ENCODE measurements at regions not wholly inside any gene's neighbourhood (a gene's known extent, or its start where the extent isn't known, plus 50 kb on each side); places are given as distances from the start of the nearest gene placed in this dataset.

DNA sequence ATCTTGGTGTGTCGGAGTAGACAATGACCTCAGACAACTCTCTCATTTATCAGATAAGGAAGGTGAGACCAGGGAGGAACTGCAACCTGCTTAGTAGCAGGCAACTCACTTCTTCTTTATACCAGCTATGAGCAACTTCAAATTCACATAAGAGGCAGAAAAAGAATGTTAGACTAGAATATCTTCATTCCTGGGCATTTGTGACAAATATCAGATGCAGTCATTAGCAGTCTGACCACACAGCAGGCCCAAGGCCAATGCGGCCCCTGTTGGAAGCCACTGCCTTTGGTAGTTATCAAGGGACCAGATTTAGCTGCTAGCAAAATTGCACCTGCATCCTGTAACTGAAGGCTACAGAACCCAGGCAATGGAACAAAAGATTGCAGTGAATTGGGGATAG, 219.2 kb upstream of the RASGEF1B start:
- no peak overlapping the region for H3K4me3 ChIP-seq (ENCODE audit: low read length)
- DNase-seq: no peak
- H2AFZ ChIP-seq (ENCODE audit: low read length): no peak overlapping the region
- no peaks in the 10 kb centered on the region for H3K4me1 ChIP-seq (ENCODE audit: low read length)
- H3K9ac ChIP-seq (ENCODE audit: low read length): no peak overlapping the region
- H3K36me3 ChIP-seq (ENCODE audit: insufficient read depth, low read length): no peaks in the 10 kb centered on the region
- H3K9me3 ChIP-seq (ENCODE audit: low read length): no peaks in the 10 kb centered on the region
- no peak overlapping the region for H3K27ac ChIP-seq (ENCODE audit: low read length)
- no peaks in the 10 kb centered on the region for H3K9me2 ChIP-seq (replicated peaks; ENCODE audit: insufficient read depth, low read length)
- no peaks in the 10 kb centered on the region for H3K79me2 ChIP-seq (ENCODE audit: low read length)
- H4K20me1 ChIP-seq (ENCODE audit: insufficient read depth, low read depth, low read length): no peaks in the 10 kb centered on the region
- no peaks in the 10 kb centered on the region for H3K27me3 ChIP-seq (ENCODE audit: low read length)
- no peak overlapping the region for H3K4me2 ChIP-seq (ENCODE audit: low read depth, low read length, poor library complexity, severe bottlenecking)

DNA sequence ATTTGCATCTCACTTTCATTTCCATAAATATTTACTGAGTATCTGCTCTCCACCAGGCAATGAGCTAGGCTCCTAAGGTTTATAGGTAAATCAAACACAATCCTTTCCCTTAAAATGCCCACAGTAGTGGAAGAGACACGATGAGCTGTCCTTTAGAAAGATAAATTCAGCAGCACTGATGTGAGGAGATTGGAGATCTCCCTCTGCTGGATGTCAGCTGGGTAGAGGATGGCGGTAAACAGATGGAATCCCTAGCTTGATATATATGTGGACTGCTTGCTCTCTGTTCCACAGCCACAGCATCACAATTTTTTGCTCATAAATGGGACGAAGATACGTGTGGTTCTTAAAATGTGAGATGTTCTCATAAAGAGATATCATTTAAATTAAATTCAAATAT, 216.4 kb upstream of the RASGEF1B start:
- H2AFZ ChIP-seq (ENCODE audit: low read length): no peak overlapping the region

DNA sequence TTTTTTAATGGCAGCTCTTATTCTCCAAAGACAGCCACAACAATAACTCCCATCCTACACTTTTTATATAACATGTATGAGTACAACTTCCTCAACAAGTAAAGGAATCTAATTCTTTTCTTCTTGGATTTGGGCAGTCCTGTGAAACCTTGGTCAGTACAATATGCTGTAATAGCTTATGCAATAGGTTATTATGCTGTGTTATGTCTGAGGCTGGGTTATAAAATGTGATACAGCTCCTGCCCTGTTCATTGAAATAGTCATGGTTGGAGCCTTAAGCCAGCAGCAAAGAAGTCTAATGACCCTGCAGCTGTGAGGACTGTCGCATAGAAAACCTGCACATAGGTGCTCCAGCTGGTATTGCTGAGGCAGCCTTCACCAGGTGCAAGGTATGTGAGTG, 215.8 kb upstream of the RASGEF1B start:
- Histone ChIP-seq H3K9me3 (ENCODE audit: low read length) (no peaks in the 10 kb centered on the region), H3K9ac (ENCODE audit: low read length) (no peak overlapping the region), H3K27me3 (ENCODE audit: low read length) (no peaks in the 10 kb centered on the region), H3K27ac (ENCODE audit: low read length) (no peak overlapping the region), H3K4me3 (ENCODE audit: low read length) (no peak overlapping the region), H3K79me2 (ENCODE audit: low read length) (no peaks in the 10 kb centered on the region), H3K36me3 (ENCODE audit: insufficient read depth, low read length) (no peaks in the 10 kb centered on the region), H3K4me2 (ENCODE audit: low read depth, low read length, poor library complexity, severe bottlenecking) (no peak overlapping the region), H3K9me2 (replicated peaks; ENCODE audit: insufficient read depth, low read length) (no peaks in the 10 kb centered on the region), H2AFZ (ENCODE audit: low read length) (no peak overlapping the region), H4K20me1 (ENCODE audit: insufficient read depth, low read depth, low read length) (no peaks in the 10 kb centered on the region), H3K4me1 (ENCODE audit: low read length) (no peaks in the 10 kb centered on the region)
- DNase-seq: no peak

More for the DNA sequence above, 216.4 kb upstream of the RASGEF1B start:
- Histone ChIP-seq H3K4me1 (ENCODE audit: low read length) (no peaks in the 10 kb centered on the region), H3K4me2 (ENCODE audit: low read depth, low read length, poor library complexity, severe bottlenecking) (no peak overlapping the region), H3K27ac (ENCODE audit: low read length) (no peak overlapping the region), H3K9me3 (ENCODE audit: low read length) (no peaks in the 10 kb centered on the region), H3K4me3 (ENCODE audit: low read length) (no peak overlapping the region), H3K9ac (ENCODE audit: low read length) (no peak overlapping the region), H3K27me3 (ENCODE audit: low read length) (no peaks in the 10 kb centered on the region), H3K9me2 (replicated peaks; ENCODE audit: insufficient read depth, low read length) (no peaks in the 10 kb centered on the region), H3K79me2 (ENCODE audit: low read length) (no peaks in the 10 kb centered on the region), H4K20me1 (ENCODE audit: insufficient read depth, low read depth, low read length) (no peaks in the 10 kb centered on the region), H3K36me3 (ENCODE audit: insufficient read depth, low read length) (no peaks in the 10 kb centered on the region)
- no peak for DNase-seq

DNA sequence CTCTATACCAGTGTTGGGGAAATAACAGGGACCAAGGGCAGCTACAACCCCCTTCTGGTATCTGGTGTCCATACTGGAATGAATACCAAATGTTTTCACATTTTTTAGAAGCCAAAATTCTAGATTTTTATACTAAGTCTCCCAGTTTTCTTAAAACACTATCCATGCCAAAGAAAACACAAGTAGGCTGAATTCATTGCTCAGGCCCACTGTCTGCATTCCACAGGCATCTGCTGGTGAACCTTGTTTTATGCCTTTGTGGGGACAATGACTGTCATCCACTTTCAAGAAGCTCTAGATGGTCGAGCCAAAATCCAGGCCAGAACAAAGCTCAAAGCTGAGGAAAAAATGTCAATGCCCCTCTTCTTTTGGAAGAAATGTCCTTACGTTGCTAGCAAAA, 213.4 kb upstream of the RASGEF1B start:
- Histone ChIP-seq H2AFZ (ENCODE audit: low read length) (no peak overlapping the region), H3K9me3 (ENCODE audit: low read length) (no peaks in the 10 kb centered on the region), H3K27ac (ENCODE audit: low read length) (no peak overlapping the region), H4K20me1 (ENCODE audit: insufficient read depth, low read depth, low read length) (no peaks in the 10 kb centered on the region), H3K4me1 (ENCODE audit: low read length) (no peaks in the 10 kb centered on the region), H3K36me3 (ENCODE audit: insufficient read depth, low read length) (no peaks in the 10 kb centered on the region), H3K4me3 (ENCODE audit: low read length) (no peak overlapping the region), H3K9ac (ENCODE audit: low read length) (no peak overlapping the region), H3K79me2 (ENCODE audit: low read length) (no peaks in the 10 kb centered on the region), H3K4me2 (ENCODE audit: low read depth, low read length, poor library complexity, severe bottlenecking) (no peak overlapping the region), H3K9me2 (replicated peaks; ENCODE audit: insufficient read depth, low read length) (no peaks in the 10 kb centered on the region), H3K27me3 (ENCODE audit: low read length) (no peaks in the 10 kb centered on the region)
- no peak for DNase-seq

DNA sequence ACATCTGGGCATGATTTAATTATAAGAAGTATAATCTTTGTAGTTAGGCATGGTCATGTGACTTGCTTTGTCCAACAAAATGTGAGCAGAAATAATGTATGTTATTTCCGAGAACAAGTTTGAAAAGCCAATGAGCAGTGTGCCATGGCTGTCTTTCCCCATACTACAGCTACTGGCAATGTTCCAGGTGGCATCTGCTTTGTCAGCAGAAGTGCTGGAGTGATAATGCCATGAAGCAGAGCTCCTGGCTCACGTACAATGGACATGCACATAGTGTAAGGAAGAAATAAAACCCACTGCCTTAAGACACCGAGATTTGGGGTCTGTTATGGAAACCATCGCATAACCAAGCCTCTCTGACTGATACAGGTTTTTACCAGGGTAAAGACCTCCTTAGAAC, 212.6 kb upstream of the RASGEF1B start:
- Histone ChIP-seq H3K4me2 (ENCODE audit: low read depth, low read length, poor library complexity, severe bottlenecking) (no peak overlapping the region), H3K4me1 (ENCODE audit: low read length) (no peaks in the 10 kb centered on the region), H4K20me1 (ENCODE audit: insufficient read depth, low read depth, low read length) (no peaks in the 10 kb centered on the region), H3K9ac (ENCODE audit: low read length) (no peak overlapping the region), H3K27ac (ENCODE audit: low read length) (no peak overlapping the region), H3K36me3 (ENCODE audit: insufficient read depth, low read length) (no peaks in the 10 kb centered on the region), H3K27me3 (ENCODE audit: low read length) (no peaks in the 10 kb centered on the region), H3K9me2 (replicated peaks; ENCODE audit: insufficient read depth, low read length) (no peaks in the 10 kb centered on the region), H3K79me2 (ENCODE audit: low read length) (no peaks in the 10 kb centered on the region), H3K9me3 (ENCODE audit: low read length) (no peaks in the 10 kb centered on the region), H2AFZ (ENCODE audit: low read length) (no peak overlapping the region), H3K4me3 (ENCODE audit: low read length) (no peak overlapping the region)
- DNase-seq: no peak

DNA sequence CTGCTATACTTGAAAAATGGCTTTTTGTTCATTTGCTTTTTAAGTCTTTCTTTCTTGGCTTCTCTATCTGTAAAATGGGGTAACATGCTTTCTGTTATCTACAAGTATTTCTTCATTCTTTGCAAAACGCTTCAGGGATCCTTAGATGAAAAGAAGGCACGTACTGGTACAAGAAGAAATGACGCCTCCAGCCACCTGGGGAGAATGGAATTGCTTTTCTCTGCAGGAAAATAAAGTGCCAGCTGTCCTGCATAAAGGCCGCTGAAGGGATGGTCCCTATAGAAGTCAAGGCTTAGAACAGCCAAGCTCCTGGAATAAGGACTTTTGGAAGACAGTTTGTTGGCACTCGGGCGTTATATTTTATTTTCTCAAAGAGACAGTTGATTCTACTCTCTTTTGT, 210.8 kb upstream of the RASGEF1B start:
- Histone ChIP-seq H3K36me3 (ENCODE audit: insufficient read depth, low read length) (no peaks in the 10 kb centered on the region), H4K20me1 (ENCODE audit: insufficient read depth, low read depth, low read length) (no peaks in the 10 kb centered on the region), H3K9ac (ENCODE audit: low read length) (no peak overlapping the region), H2AFZ (ENCODE audit: low read length) (no peak overlapping the region), H3K4me2 (ENCODE audit: low read depth, low read length, poor library complexity, severe bottlenecking) (no peak overlapping the region), H3K79me2 (ENCODE audit: low read length) (no peaks in the 10 kb centered on the region), H3K9me3 (ENCODE audit: low read length) (no peaks in the 10 kb centered on the region), H3K27ac (ENCODE audit: low read length) (no peak overlapping the region), H3K4me1 (ENCODE audit: low read length) (no peaks in the 10 kb centered on the region), H3K9me2 (replicated peaks; ENCODE audit: insufficient read depth, low read length) (no peaks in the 10 kb centered on the region), H3K27me3 (ENCODE audit: low read length) (no peaks in the 10 kb centered on the region), H3K4me3 (ENCODE audit: low read length) (no peak overlapping the region)
- no peak for DNase-seq

DNA sequence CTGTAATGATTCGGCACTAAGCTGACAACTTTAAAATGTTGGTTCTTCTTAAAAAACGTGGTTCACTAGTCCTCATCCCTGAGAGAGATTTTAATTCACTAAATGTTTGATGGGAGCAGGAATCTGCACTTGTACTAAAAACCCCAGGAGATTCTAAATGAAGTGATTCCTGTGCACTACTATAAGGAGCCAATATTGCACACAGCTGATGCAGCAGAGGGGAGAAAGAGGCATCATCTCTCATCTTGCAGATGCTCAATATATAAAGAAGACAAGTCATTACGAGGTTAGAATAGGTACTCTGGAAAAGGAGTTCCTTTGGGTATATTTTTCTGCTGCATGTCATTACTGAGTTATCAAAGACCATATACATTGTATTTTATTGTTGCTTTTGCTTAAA, 207.6 kb upstream of the RASGEF1B start:
- Histone ChIP-seq H3K4me1 (ENCODE audit: low read length) (no peaks in the 10 kb centered on the region), H3K27me3 (ENCODE audit: low read length) (no peaks in the 10 kb centered on the region), H3K4me2 (ENCODE audit: low read depth, low read length, poor library complexity, severe bottlenecking) (no peak overlapping the region), H3K9me3 (ENCODE audit: low read length) (no peaks in the 10 kb centered on the region), H3K79me2 (ENCODE audit: low read length) (no peaks in the 10 kb centered on the region), H3K9me2 (replicated peaks; ENCODE audit: insufficient read depth, low read length) (no peaks in the 10 kb centered on the region), H3K36me3 (ENCODE audit: insufficient read depth, low read length) (no peaks in the 10 kb centered on the region), H3K9ac (ENCODE audit: low read length) (no peak overlapping the region), H2AFZ (ENCODE audit: low read length) (no peak overlapping the region), H4K20me1 (ENCODE audit: insufficient read depth, low read depth, low read length) (no peaks in the 10 kb centered on the region), H3K27ac (ENCODE audit: low read length) (no peak overlapping the region), H3K4me3 (ENCODE audit: low read length) (no peak overlapping the region)
- DNase-seq: no peak

DNA sequence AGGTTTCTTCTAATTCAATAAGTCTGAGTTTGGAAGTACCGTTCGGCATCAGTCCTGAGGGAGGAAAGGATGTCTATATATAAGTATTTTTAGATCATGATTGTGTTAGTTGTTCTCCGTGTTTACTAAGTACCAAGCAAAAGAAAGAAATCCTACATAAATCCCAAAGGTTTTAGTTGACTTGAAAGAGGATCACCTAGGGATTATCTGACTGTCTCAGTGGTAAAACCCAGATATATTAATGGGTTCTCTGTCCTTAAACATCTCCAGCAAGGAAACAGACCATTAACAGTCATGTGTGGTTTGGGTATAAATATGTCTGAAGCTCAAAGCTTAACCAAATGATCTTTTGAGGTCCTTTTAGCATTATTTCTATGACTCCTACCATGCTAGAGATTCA, 207.1 kb upstream of the RASGEF1B start:
- Histone ChIP-seq H3K36me3 (ENCODE audit: insufficient read depth, low read length) (no peaks in the 10 kb centered on the region), H3K79me2 (ENCODE audit: low read length) (no peaks in the 10 kb centered on the region), H3K9ac (ENCODE audit: low read length) (no peak overlapping the region), H3K4me1 (ENCODE audit: low read length) (no peaks in the 10 kb centered on the region), H3K27me3 (ENCODE audit: low read length) (no peaks in the 10 kb centered on the region), H4K20me1 (ENCODE audit: insufficient read depth, low read depth, low read length) (no peaks in the 10 kb centered on the region), H3K9me2 (replicated peaks; ENCODE audit: insufficient read depth, low read length) (no peaks in the 10 kb centered on the region), H3K9me3 (ENCODE audit: low read length) (no peaks in the 10 kb centered on the region), H3K4me2 (ENCODE audit: low read depth, low read length, poor library complexity, severe bottlenecking) (no peak overlapping the region), H3K27ac (ENCODE audit: low read length) (no peak overlapping the region), H3K4me3 (ENCODE audit: low read length) (no peak overlapping the region), H2AFZ (ENCODE audit: low read length) (no peak overlapping the region)
- no peak for DNase-seq

DNA sequence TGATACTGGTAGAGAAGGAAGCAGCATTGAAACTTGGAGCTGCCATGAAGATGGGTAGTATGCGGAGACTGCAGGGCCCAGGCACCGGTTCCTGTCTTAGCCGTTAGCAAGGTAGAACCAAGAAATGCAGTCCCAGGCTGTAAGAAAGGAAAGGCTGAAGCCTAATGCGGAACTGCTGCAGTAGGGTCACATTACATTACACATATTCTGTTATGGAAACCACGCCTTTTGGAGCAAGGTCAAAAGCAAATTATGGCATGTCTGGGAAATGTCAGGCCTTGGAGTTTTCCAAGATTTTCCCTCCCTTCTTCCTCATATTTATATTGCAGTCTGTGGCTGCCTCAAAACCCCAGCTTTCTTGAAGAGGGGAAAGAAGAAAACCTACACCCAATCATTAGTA, 204.8 kb upstream of the RASGEF1B start:
- no peak overlapping the region for H2AFZ ChIP-seq (ENCODE audit: low read length)
- DNase-seq: no peak
- no peak overlapping the region for H3K9ac ChIP-seq (ENCODE audit: low read length)
- no peaks in the 10 kb centered on the region for H3K9me2 ChIP-seq (replicated peaks; ENCODE audit: insufficient read depth, low read length)
- no peak overlapping the region for H3K4me3 ChIP-seq (ENCODE audit: low read length)
- H3K79me2 ChIP-seq (ENCODE audit: low read length): no peaks in the 10 kb centered on the region
- H4K20me1 ChIP-seq (ENCODE audit: insufficient read depth, low read depth, low read length): no peaks in the 10 kb centered on the region
- H3K4me2 ChIP-seq (ENCODE audit: low read depth, low read length, poor library complexity, severe bottlenecking): no peak overlapping the region
- no peaks in the 10 kb centered on the region for H3K4me1 ChIP-seq (ENCODE audit: low read length)
- H3K9me3 ChIP-seq (ENCODE audit: low read length): no peaks in the 10 kb centered on the region
- H3K27me3 ChIP-seq (ENCODE audit: low read length): no peaks in the 10 kb centered on the region
- no peaks in the 10 kb centered on the region for H3K36me3 ChIP-seq (ENCODE audit: insufficient read depth, low read length)
- no peak overlapping the region for H3K27ac ChIP-seq (ENCODE audit: low read length)

Measured in Karpas-422 (cell line).